ENCODE measurements at regions not wholly inside any gene's neighbourhood (a gene's known extent, or its start where the extent isn't known, plus 50 kb on each side); places are given as distances from the start of the nearest gene placed in this dataset.
A peak's percentile ranks its signal among the peaks of the same experiment; 100 is the strongest.

- CTCF ChIA-PET = interaction anchor here (0.6 to 1.8 kb wide), 2 partner anchors 11 to 29 kb away, joined by 3 read pairs; no protein-coding TSS in a partner anchor
- H3K36me3 Mint-ChIP-seq (ENCODE audit: insufficient read depth, unreplicated experiment) = no peaks in the 10 kb centered on the region
These were observed 104.1 kb upstream of the MTNR1B start for GRCh38 chr11:92865352-92865751.

GRCh38 chr11:92866679-92867282 lies 102.7 kb upstream of the MTNR1B start:
- DNase-seq (ENCODE audit: unreplicated experiment) = no peak
- no peak overlapping the region for H3K27ac Mint-ChIP-seq (ENCODE audit: low read depth, unreplicated experiment)
- ChIA-PET POLR2A (no interaction called here), CTCF (interaction anchor here (0.7 to 1.3 kb wide), 3 partner anchors 11 to 1281 kb away, joined by 3 to 5 read pairs (median 4); no protein-coding TSS in a partner anchor)
- BruUV-seq (replicated peaks) = no TSS peak
- no peaks in the 10 kb centered on the region for H3K27me3 Mint-ChIP-seq (ENCODE audit: insufficient read depth, unreplicated experiment)
- no peak for TF ChIP-seq CTCF (IDR thresholded peaks at IDR 0.05; ENCODE audit: unreplicated experiment)
- no peaks in the 10 kb centered on the region for H3K36me3 Mint-ChIP-seq (ENCODE audit: insufficient read depth, unreplicated experiment)
- peaks cover 6% of the 10 kb centered on the region for H3K4me1 Mint-ChIP-seq (ENCODE audit: insufficient read depth, unreplicated experiment)
- H3K9me3 Mint-ChIP-seq (ENCODE audit: unreplicated experiment) = no peaks in the 10 kb centered on the region
- intact Hi-C loops (cut with micrococcal nuclease) = no loop called here
- no peak overlapping the region for H3K4me3 Mint-ChIP-seq (ENCODE audit: unreplicated experiment)

More at GRCh38 chr11:92865352-92865751, 104.1 kb upstream of the MTNR1B start:
- no peak for TF ChIP-seq CTCF (IDR thresholded peaks at IDR 0.05; ENCODE audit: unreplicated experiment)
- Mint-ChIP-seq H3K27ac (ENCODE audit: low read depth, unreplicated experiment) (no peak overlapping the region), H3K4me1 (ENCODE audit: insufficient read depth, unreplicated experiment) (peaks cover 6% of the 10 kb centered on the region), H3K27me3 (ENCODE audit: insufficient read depth, unreplicated experiment) (no peaks in the 10 kb centered on the region), H3K4me3 (ENCODE audit: unreplicated experiment) (no peak overlapping the region), H3K9me3 (ENCODE audit: unreplicated experiment) (no peaks in the 10 kb centered on the region)
- POLR2A ChIA-PET = interaction anchor here (0.5 to 1.1 kb wide), 4 partner anchors 11 to 1655 kb away, joined by 3 read pairs; no protein-coding TSS in a partner anchor
- BruUV-seq (replicated peaks) = no TSS peak
- peak; percentile 73 for DNase-seq (ENCODE audit: unreplicated experiment)
- intact Hi-C loops (cut with micrococcal nuclease) = no loop called here

DNA sequence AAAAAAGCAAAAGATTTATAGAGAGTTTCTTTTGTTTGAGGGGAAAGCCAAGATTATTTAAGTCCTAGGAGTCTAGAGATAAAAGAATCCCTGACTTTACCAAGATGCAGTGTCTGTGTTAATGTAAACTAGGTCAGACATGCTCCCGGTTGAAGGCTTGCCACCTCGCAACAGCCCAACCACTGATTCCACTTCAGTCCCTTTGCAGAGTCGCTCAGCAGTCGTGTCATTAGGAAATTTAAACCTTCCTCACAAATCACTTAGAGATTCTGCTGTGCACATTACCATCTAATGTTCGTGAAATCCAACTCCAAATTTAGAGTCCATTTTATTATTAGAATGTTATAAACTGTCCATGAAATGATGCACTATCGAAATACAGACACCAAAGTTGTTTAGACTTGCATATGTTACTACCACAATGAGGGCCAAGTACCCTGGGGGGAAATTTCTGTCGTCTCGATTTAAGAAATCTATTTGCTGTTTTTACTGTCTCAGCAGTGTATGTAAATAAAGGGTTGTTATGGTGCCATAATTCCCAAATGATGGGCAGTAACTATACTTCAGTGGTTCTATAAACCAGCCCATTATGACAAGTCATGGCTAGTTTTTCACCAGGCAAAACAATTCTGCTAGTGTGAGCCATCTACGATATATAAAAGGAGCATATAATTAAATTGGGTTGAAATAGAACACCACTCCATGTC lies 101.4 kb upstream of the MTNR1B start:
- no peak overlapping the region for H3K4me3 Mint-ChIP-seq (ENCODE audit: unreplicated experiment)
- intact Hi-C loops (cut with micrococcal nuclease) = no loop called here
- no peaks in the 10 kb centered on the region for H3K27me3 Mint-ChIP-seq (ENCODE audit: insufficient read depth, unreplicated experiment)
- POLR2A ChIA-PET = no interaction called here
- no peak for TF ChIP-seq CTCF (IDR thresholded peaks at IDR 0.05; ENCODE audit: unreplicated experiment)
- CTCF ChIA-PET = interaction anchor here (0.6 to 1.3 kb wide), 3 partner anchors 10 to 222 kb away, joined by 3 to 4 read pairs (median 4); no protein-coding TSS in a partner anchor
- no peak for DNase-seq (ENCODE audit: unreplicated experiment)
- no peak overlapping the region for H3K27ac Mint-ChIP-seq (ENCODE audit: low read depth, unreplicated experiment)
- no peaks in the 10 kb centered on the region for H3K9me3 Mint-ChIP-seq (ENCODE audit: unreplicated experiment)
- no TSS peak for BruUV-seq (replicated peaks)
- no peaks in the 10 kb centered on the region for H3K36me3 Mint-ChIP-seq (ENCODE audit: insufficient read depth, unreplicated experiment)
- H3K4me1 Mint-ChIP-seq (ENCODE audit: insufficient read depth, unreplicated experiment) = peaks cover 6% of the 10 kb centered on the region

GRCh38 chr11:92869716-92870115 lies 99.7 kb upstream of the MTNR1B start:
- TF ChIP-seq CTCF (IDR thresholded peaks at IDR 0.05; ENCODE audit: unreplicated experiment) = no peak
- no peak overlapping the region for H3K27ac Mint-ChIP-seq (ENCODE audit: low read depth, unreplicated experiment)
- peaks cover 6% of the 10 kb centered on the region for H3K4me1 Mint-ChIP-seq (ENCODE audit: insufficient read depth, unreplicated experiment)

More at GRCh38 chr11:92869716-92870115, 99.7 kb upstream of the MTNR1B start:
- no peak for DNase-seq (ENCODE audit: unreplicated experiment)
- ChIA-PET CTCF (interaction anchor here (1.1 kb wide), 1 partner anchor 11 kb away, joined by 3 read pairs; no protein-coding TSS in a partner anchor), POLR2A (no interaction called here)
- BruUV-seq (replicated peaks) = no TSS peak
- intact Hi-C loops (cut with micrococcal nuclease) = no loop called here
- Mint-ChIP-seq H3K4me3 (ENCODE audit: unreplicated experiment) (no peak overlapping the region), H3K36me3 (ENCODE audit: insufficient read depth, unreplicated experiment) (no peaks in the 10 kb centered on the region), H3K9me3 (ENCODE audit: unreplicated experiment) (no peaks in the 10 kb centered on the region), H3K27me3 (ENCODE audit: insufficient read depth, unreplicated experiment) (no peaks in the 10 kb centered on the region)
